ENCODE measurements at regions not wholly inside any gene's neighbourhood (a gene's known extent, or its start where the extent isn't known, plus 50 kb on each side); places are given as distances from the start of the nearest gene placed in this dataset.

DNA sequence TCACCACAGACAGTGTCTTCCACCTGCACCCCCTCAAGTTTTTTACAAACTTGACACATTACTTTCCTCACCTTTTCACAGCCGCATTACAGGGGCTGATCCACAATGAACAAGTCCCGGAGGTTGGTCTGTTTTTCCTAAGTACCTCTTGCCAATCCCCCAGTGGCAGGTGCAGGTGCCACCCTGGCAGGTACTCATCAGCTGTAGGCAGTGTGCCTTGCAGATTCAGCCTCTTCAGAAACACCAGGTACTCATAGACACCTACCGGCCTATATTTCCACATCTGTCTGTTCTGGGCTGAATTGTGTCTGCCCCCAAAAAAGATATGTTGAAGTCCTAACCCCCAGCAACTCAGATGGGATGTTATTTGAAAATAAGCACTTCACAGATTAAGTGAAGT is 81.4 kb upstream of the CNIH3 start:
- no peak overlapping the region for H3K27ac ChIP-seq
- H3K27me3 ChIP-seq, result no peaks in the 10 kb centered on the region
- no peak overlapping the region for H3K4me2 ChIP-seq
- H3K4me3 ChIP-seq, result no peak overlapping the region
- H3K4me1 ChIP-seq (ENCODE audit: insufficient read depth), result no peaks in the 10 kb centered on the region
- no peaks in the 10 kb centered on the region for H4K20me1 ChIP-seq (ENCODE audit: insufficient read depth, poor library complexity, severe bottlenecking)
- TF ChIP-seq EZH2phosphoT487 (IDR thresholded peaks at IDR 0.05; ENCODE audit: low read depth, severe bottlenecking, unreplicated experiment) (no peak), EZH2 (IDR thresholded peaks at IDR 0.05; ENCODE audit: borderline replicate concordance) (no peak)
- TF ChIP-seq, protein P1, sequence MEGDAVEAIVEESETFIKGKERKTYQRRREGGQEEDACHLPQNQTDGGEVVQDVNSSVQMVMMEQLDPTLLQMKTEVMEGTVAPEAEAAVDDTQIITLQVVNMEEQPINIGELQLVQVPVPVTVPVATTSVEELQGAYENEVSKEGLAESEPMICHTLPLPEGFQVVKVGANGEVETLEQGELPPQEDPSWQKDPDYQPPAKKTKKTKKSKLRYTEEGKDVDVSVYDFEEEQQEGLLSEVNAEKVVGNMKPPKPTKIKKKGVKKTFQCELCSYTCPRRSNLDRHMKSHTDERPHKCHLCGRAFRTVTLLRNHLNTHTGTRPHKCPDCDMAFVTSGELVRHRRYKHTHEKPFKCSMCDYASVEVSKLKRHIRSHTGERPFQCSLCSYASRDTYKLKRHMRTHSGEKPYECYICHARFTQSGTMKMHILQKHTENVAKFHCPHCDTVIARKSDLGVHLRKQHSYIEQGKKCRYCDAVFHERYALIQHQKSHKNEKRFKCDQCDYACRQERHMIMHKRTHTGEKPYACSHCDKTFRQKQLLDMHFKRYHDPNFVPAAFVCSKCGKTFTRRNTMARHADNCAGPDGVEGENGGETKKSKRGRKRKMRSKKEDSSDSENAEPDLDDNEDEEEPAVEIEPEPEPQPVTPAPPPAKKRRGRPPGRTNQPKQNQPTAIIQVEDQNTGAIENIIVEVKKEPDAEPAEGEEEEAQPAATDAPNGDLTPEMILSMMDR (IDR thresholded peaks at IDR 0.05; ENCODE audit: poor library complexity), result no peak
- DNase-seq (ENCODE audit: low spot score), result no peak
- H3K79me2 ChIP-seq, result no peaks in the 10 kb centered on the region
- no peaks in the 10 kb centered on the region for H3K36me3 ChIP-seq (replicated peaks; ENCODE audit: insufficient read depth, low read depth)
- no peaks in the 10 kb centered on the region for H3K9me3 ChIP-seq (ENCODE audit: low read depth)
- no peak overlapping the region for H2AFZ ChIP-seq
- 76% methylated on average over 3 of the region's 3 CpGs for WGBS (ENCODE audit: low lambda C conversion rate, missing lambda C conversion rate)
- no peaks in the 10 kb centered on the region for H3K9me2 ChIP-seq (replicated peaks; ENCODE audit: insufficient read depth)

DNA sequence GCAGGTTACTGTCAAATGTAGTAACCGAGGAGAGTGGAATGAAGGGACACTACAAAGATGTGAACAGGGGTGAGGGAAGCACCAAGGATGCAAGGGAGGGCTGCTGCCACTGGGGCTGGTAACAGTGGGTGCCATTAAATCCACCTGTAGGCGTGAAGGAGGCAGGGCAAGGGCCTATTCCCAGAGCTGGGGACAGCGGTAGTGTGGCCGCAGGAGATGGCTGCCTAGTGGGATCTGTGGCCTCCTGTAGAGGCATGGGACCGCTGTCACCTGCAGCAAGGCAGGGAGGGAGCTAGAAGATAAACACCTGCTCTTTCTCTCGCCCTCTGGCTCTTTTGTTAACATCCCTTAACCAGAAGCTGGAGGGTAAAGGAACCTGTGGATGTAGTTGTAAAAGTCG is 80.5 kb upstream of the CNIH3 start:
- 90% methylated on average over 7 of the region's 7 CpGs for WGBS (ENCODE audit: low lambda C conversion rate, missing lambda C conversion rate)
- TF ChIP-seq EZH2phosphoT487 (IDR thresholded peaks at IDR 0.05; ENCODE audit: low read depth, severe bottlenecking, unreplicated experiment), result no peak
- no peak for TF ChIP-seq EZH2 (IDR thresholded peaks at IDR 0.05; ENCODE audit: borderline replicate concordance)
- TF ChIP-seq, protein P1 (IDR thresholded peaks at IDR 0.05; ENCODE audit: poor library complexity), result no peak
- H3K79me2 ChIP-seq, result no peaks in the 10 kb centered on the region
- no peaks in the 10 kb centered on the region for H3K27me3 ChIP-seq
- H2AFZ ChIP-seq, result no peak overlapping the region
- no peak for DNase-seq (ENCODE audit: low spot score)
- H3K9me2 ChIP-seq (replicated peaks; ENCODE audit: insufficient read depth), result no peaks in the 10 kb centered on the region
- no peaks in the 10 kb centered on the region for H3K9me3 ChIP-seq (ENCODE audit: low read depth)
- no peak overlapping the region for H3K4me3 ChIP-seq
- no peaks in the 10 kb centered on the region for H3K4me1 ChIP-seq (ENCODE audit: insufficient read depth)
- no peak overlapping the region for H3K27ac ChIP-seq
- H3K36me3 ChIP-seq (replicated peaks; ENCODE audit: insufficient read depth, low read depth), result no peaks in the 10 kb centered on the region
- H3K4me2 ChIP-seq, result no peak overlapping the region
- no peaks in the 10 kb centered on the region for H4K20me1 ChIP-seq (ENCODE audit: insufficient read depth, poor library complexity, severe bottlenecking)

DNA sequence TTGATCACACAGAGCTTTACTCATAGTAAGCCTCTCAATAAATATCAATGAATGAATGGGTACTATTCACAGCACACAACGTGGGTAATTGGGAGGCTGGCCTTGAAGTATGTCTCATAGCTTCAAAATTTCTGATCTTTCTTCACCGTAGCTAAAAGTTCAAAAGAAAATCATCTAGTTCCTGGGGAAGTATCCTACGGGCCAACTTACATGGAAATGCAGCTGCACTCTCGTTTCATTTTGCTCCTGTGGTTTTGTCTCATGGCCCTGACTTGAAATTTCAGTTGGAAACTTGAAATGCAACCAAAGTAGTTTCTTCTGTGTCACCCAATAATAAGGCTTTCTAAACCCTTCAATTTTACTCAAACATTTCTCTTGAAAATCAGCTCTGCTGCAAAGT is 76.1 kb upstream of the CNIH3 start:
- H3K27ac ChIP-seq, result no peak overlapping the region
- H4K20me1 ChIP-seq (ENCODE audit: insufficient read depth, poor library complexity, severe bottlenecking), result no peaks in the 10 kb centered on the region
- peaks cover 8% of the 10 kb centered on the region for H3K4me1 ChIP-seq (ENCODE audit: insufficient read depth)
- no peak overlapping the region for H2AFZ ChIP-seq
- DNase-seq (ENCODE audit: low spot score), result no peak
- H3K27me3 ChIP-seq, result no peaks in the 10 kb centered on the region
- no peaks in the 10 kb centered on the region for H3K36me3 ChIP-seq (replicated peaks; ENCODE audit: insufficient read depth, low read depth)
- H3K9me3 ChIP-seq (ENCODE audit: low read depth), result no peaks in the 10 kb centered on the region
- H3K4me2 ChIP-seq, result no peak overlapping the region
- 66% methylated on average over 4 of the region's 4 CpGs for WGBS (ENCODE audit: low lambda C conversion rate, missing lambda C conversion rate)
- H3K4me3 ChIP-seq, result no peak overlapping the region
- no peaks in the 10 kb centered on the region for H3K9me2 ChIP-seq (replicated peaks; ENCODE audit: insufficient read depth)
- TF ChIP-seq, protein P1 (IDR thresholded peaks at IDR 0.05; ENCODE audit: poor library complexity), result no peak
- no peak for TF ChIP-seq EZH2phosphoT487 (IDR thresholded peaks at IDR 0.05; ENCODE audit: low read depth, severe bottlenecking, unreplicated experiment)
- no peaks in the 10 kb centered on the region for H3K79me2 ChIP-seq

DNA sequence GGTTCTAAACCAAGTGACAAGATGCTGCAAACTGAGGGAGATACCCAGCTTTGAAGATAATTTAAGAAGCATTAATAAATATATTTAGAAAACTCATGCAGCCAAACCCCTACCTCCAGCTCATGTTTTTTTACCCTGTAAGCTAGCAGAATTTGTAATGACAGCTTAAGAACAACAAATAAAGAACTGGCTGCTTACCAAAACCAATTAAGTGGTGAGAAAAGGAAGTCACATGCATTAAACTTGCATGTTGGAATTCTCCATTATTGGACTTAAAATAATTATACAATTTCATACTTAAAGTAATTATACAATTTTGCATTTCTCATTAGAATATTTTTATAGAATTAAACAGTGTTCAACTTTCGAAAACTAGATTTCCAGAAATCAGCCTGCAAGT is 75.6 kb upstream of the CNIH3 start:
- no peaks in the 10 kb centered on the region for H3K79me2 ChIP-seq
- no peaks in the 10 kb centered on the region for H4K20me1 ChIP-seq (ENCODE audit: insufficient read depth, poor library complexity, severe bottlenecking)
- no peaks in the 10 kb centered on the region for H3K36me3 ChIP-seq (replicated peaks; ENCODE audit: insufficient read depth, low read depth)
- no peaks in the 10 kb centered on the region for H3K27me3 ChIP-seq
- no peaks in the 10 kb centered on the region for H3K9me3 ChIP-seq (ENCODE audit: low read depth)
- 94% methylated on average over 1 of the region's 1 CpG for WGBS (ENCODE audit: low lambda C conversion rate, missing lambda C conversion rate)
- H2AFZ ChIP-seq, result no peak overlapping the region
- H3K4me1 ChIP-seq (ENCODE audit: insufficient read depth), result peaks cover 8% of the 10 kb centered on the region
- H3K4me3 ChIP-seq, result no peak overlapping the region
- no peak overlapping the region for H3K4me2 ChIP-seq
- no peak for DNase-seq (ENCODE audit: low spot score)
- H3K9me2 ChIP-seq (replicated peaks; ENCODE audit: insufficient read depth), result no peaks in the 10 kb centered on the region
- TF ChIP-seq, protein P1 (IDR thresholded peaks at IDR 0.05; ENCODE audit: poor library complexity), result no peak
- TF ChIP-seq EZH2 (IDR thresholded peaks at IDR 0.05; ENCODE audit: borderline replicate concordance) (no peak), EZH2phosphoT487 (IDR thresholded peaks at IDR 0.05; ENCODE audit: low read depth, severe bottlenecking, unreplicated experiment) (no peak)
- H3K27ac ChIP-seq, result no peak overlapping the region

All from hepatocyte (in vitro differentiated cells).